Lower leg skin (tissue), 3 donors: ENCODE measurements at regions not wholly inside any gene's neighbourhood (a gene's known extent, or its start where the extent isn't known, plus 50 kb on each side); places are given as distances from the start of the nearest gene placed in this dataset.

Experiments
- CTCF ChIP-seq, 3 donors: fragments of 450-650 bp; IDR thresholded peaks; one replicate each; pipeline ENCODE4 v1.5.1; 2016; ENCODE audit warnings: antibody characterized with exemption in 3 of 3, mild to moderate bottlenecking in 3 of 3, moderate library complexity in 2 of 3
- POLR2A ChIP-seq, 2 donors: fragments of 450-650 bp; IDR thresholded peaks; one replicate each; pipeline ENCODE4 v1.6.1; 2016 to 2017; ENCODE audit warnings: antibody characterized with exemption in 2 of 2, mild to moderate bottlenecking in 1 of 2, moderate library complexity in 1 of 2

GRCh38 chr1:108048301-108049177, 83.6 kb upstream of the VAV3 start:
- no peak for TF ChIP-seq CTCF (IDR thresholded peaks at IDR 0.05)
- TF ChIP-seq POLR2A (IDR thresholded peaks at IDR 0.05) = no peak
